ENCODE measurements at regions not wholly inside any gene's neighbourhood (a gene's known extent, or its start where the extent isn't known, plus 50 kb on each side); places are given as distances from the start of the nearest gene placed in this dataset.

DNA sequence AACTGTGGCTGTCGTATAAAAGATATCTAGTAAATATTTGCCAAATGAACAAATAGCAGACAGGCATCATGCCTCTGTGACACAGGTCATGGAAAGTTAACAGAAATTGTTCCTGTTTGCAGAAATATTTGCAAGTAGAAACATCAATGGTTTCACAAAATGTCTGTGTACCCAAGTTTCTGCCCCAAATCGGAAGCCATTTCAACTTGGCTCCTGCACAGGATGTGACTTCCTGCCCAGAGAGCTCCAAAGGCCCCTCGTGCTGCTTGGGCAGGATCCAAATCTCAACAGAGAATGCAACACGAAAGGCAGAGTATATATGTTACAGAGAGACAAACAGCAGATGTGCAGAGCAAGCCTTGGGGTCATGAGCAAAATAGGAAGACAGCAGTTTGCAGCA lies 95.5 kb upstream of the SERP2 start:
- TF ChIP-seq, protein P1, sequence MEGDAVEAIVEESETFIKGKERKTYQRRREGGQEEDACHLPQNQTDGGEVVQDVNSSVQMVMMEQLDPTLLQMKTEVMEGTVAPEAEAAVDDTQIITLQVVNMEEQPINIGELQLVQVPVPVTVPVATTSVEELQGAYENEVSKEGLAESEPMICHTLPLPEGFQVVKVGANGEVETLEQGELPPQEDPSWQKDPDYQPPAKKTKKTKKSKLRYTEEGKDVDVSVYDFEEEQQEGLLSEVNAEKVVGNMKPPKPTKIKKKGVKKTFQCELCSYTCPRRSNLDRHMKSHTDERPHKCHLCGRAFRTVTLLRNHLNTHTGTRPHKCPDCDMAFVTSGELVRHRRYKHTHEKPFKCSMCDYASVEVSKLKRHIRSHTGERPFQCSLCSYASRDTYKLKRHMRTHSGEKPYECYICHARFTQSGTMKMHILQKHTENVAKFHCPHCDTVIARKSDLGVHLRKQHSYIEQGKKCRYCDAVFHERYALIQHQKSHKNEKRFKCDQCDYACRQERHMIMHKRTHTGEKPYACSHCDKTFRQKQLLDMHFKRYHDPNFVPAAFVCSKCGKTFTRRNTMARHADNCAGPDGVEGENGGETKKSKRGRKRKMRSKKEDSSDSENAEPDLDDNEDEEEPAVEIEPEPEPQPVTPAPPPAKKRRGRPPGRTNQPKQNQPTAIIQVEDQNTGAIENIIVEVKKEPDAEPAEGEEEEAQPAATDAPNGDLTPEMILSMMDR (IDR thresholded peaks at IDR 0.05): no peak
- TF ChIP-seq ZFX (IDR thresholded peaks at IDR 0.05; ENCODE audit: borderline replicate concordance): no peak

All from 22Rv1 (cell line).